SK-N-SH treated with all-trans-retinoic acid at 6 μM for 48 hours (cell line): ENCODE measurements at regions not wholly inside any gene's neighbourhood (a gene's known extent, or its start where the extent isn't known, plus 50 kb on each side); places are given as distances from the start of the nearest gene placed in this dataset.

Source experiments
- ATAC-seq: fragments of 200-7000 bp; cut with Tn5 transposase; 3 replicates; pipeline ENCODE4 v1.9.1; 2020; ENCODE audit warnings: mild to moderate bottlenecking, moderate library complexity
- ARNTL ChIP-seq: fragments of 450-650 bp; formaldehyde crosslinking; IDR thresholded peaks from 2 replicates; pipeline ENCODE4 v1.5.0; 2020; ENCODE audit warnings: low read depth, mild to moderate bottlenecking, moderate library complexity, borderline replicate concordance
- BACH2 ChIP-seq: fragments of 250-450 bp; sonication (Bioruptor Pico); IDR thresholded peaks from 2 replicates; pipeline ENCODE4 v1.9.0; 2021; ENCODE audit warnings: mild to moderate bottlenecking, borderline replicate concordance
- CSDC2 ChIP-seq: fragments of 250-450 bp; sonication (Bioruptor Pico); IDR thresholded peaks from 2 replicates; pipeline ENCODE4 v1.5.0; 2020; ENCODE audit warnings: mild to moderate bottlenecking, moderate library complexity
- ESRRG ChIP-seq: fragments of 250-450 bp; sonication (Bioruptor Pico); IDR thresholded peaks from 2 replicates; pipeline ENCODE4 v1.6.1; 2021; ENCODE audit warnings: mild to moderate bottlenecking
- GLIS3 ChIP-seq: fragments of 250-450 bp; sonication (Bioruptor Pico); IDR thresholded peaks from 2 replicates; pipeline ENCODE4 v1.5.0; 2020; ENCODE audit warnings: mild to moderate bottlenecking, moderate library complexity
- ISL1 ChIP-seq: fragments of 250-450 bp; sonication (Bioruptor Pico); IDR thresholded peaks from 2 replicates; pipeline ENCODE4 v2.1.2; 2022; ENCODE audit warnings: mild to moderate bottlenecking, moderate library complexity
- OSR1 ChIP-seq: fragments of 250-450 bp; sonication (Bioruptor Pico); IDR thresholded peaks from 2 replicates; pipeline ENCODE4 v1.8.0; 2022; ENCODE audit warnings: moderate library complexity, mild to moderate bottlenecking, inconsistent platforms
- PPARA ChIP-seq: fragments of 250-450 bp; sonication (Bioruptor Pico); IDR thresholded peaks from 2 replicates; pipeline ENCODE4 v1.5.0; 2020; ENCODE audit warnings: mild to moderate bottlenecking, borderline replicate concordance
- RARB ChIP-seq: fragments of 250-450 bp; sonication (Bioruptor Pico); IDR thresholded peaks from 2 replicates; pipeline ENCODE4 v1.8.0; 2021; ENCODE audit warnings: mild to moderate bottlenecking, moderate library complexity
- SNAI2 ChIP-seq: fragments of 250-450 bp; sonication (Bioruptor Pico); IDR thresholded peaks from 2 replicates; pipeline ENCODE4 v1.5.0; 2020; ENCODE audit warnings: mild to moderate bottlenecking, moderate library complexity
- TOX ChIP-seq: fragments of 250-450 bp; sonication (Bioruptor Pico); IDR thresholded peaks from 2 replicates; pipeline ENCODE4 v1.8.0; 2021; ENCODE audit warnings: mild to moderate bottlenecking, moderate library complexity, borderline replicate concordance
- ZC3H10 ChIP-seq: fragments of 250-450 bp; sonication (Bioruptor Pico); IDR thresholded peaks from 2 replicates; pipeline ENCODE4 v1.5.1; 2021; ENCODE audit warnings: mild to moderate bottlenecking, moderate library complexity
- ZFP3 ChIP-seq: fragments of 250-450 bp; sonication (Bioruptor Pico); IDR thresholded peaks from 2 replicates; pipeline ENCODE4 v1.5.0; 2020; ENCODE audit warnings: mild to moderate bottlenecking, moderate library complexity
- ZFP30 ChIP-seq: fragments of 450-650 bp; formaldehyde crosslinking; IDR thresholded peaks from 2 replicates; pipeline ENCODE4 v1.5.0; 2022; ENCODE audit warnings: mild to moderate bottlenecking, moderate library complexity
- ZNF565 ChIP-seq: fragments of 450-650 bp; formaldehyde crosslinking; conservative IDR thresholded peaks from 2 replicates; pipeline ENCODE4 v1.5.0; 2020; ENCODE audit warnings: low read depth, mild to moderate bottlenecking, moderate library complexity
- ZNF8 ChIP-seq: fragments of 450-650 bp; formaldehyde crosslinking; IDR thresholded peaks from 2 replicates; pipeline ENCODE4 v1.5.0; 2020; ENCODE audit warnings: mild to moderate bottlenecking, moderate library complexity
- TF ChIP-seq, protein P1 (sequence below): fragments of 250-450 bp; sonication (Bioruptor Pico); IDR thresholded peaks from 2 replicates; pipeline ENCODE4 v1.5.0; 2020; ENCODE audit warnings: mild to moderate bottlenecking, moderate library complexity
- TF ChIP-seq, protein P2 (sequence below): fragments of 250-450 bp; sonication (Bioruptor Pico); IDR thresholded peaks from 2 replicates; pipeline ENCODE4 v1.8.0; 2021; ENCODE audit warnings: low read depth, mild to moderate bottlenecking, moderate library complexity, borderline replicate concordance
- TF ChIP-seq, protein P3 (sequence below): fragments of 250-450 bp; sonication (Bioruptor Pico); IDR thresholded peaks from 2 replicates; pipeline ENCODE4 v1.5.1; 2021; ENCODE audit warnings: mild to moderate bottlenecking, moderate library complexity
- TF ChIP-seq, protein P4 (sequence below): fragments of 250-450 bp; sonication (Bioruptor Pico); IDR thresholded peaks from 2 replicates; pipeline ENCODE4 v1.5.1; 2020; ENCODE audit warnings: low read depth, mild to moderate bottlenecking, moderate library complexity

DNA sequence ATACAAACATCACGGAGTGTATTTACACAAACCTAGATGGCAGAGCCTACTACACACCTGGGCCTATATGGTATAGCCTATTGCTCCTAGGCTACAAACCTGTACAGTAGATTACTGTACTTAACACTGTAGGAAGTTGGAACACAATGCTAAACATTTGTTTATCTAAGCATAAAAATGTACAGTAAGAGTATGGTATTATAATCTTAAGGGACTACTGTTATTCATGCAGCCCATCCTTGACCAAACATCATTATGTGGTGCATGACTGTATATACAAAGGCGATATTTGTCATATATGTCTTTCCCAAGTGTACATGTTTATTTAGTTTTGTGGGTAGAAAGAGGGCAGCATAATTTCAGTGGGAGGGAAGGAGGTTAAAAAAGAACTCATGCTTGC is 177.7 kb upstream of the FSTL5 start:
- TF ChIP-seq, protein P1, sequence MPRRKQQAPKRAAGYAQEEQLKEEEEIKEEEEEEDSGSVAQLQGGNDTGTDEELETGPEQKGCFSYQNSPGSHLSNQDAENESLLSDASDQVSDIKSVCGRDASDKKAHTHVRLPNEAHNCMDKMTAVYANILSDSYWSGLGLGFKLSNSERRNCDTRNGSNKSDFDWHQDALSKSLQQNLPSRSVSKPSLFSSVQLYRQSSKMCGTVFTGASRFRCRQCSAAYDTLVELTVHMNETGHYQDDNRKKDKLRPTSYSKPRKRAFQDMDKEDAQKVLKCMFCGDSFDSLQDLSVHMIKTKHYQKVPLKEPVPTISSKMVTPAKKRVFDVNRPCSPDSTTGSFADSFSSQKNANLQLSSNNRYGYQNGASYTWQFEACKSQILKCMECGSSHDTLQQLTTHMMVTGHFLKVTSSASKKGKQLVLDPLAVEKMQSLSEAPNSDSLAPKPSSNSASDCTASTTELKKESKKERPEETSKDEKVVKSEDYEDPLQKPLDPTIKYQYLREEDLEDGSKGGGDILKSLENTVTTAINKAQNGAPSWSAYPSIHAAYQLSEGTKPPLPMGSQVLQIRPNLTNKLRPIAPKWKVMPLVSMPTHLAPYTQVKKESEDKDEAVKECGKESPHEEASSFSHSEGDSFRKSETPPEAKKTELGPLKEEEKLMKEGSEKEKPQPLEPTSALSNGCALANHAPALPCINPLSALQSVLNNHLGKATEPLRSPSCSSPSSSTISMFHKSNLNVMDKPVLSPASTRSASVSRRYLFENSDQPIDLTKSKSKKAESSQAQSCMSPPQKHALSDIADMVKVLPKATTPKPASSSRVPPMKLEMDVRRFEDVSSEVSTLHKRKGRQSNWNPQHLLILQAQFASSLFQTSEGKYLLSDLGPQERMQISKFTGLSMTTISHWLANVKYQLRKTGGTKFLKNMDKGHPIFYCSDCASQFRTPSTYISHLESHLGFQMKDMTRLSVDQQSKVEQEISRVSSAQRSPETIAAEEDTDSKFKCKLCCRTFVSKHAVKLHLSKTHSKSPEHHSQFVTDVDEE (CRISPR knock-in tag): no peak
- no peak for TF ChIP-seq SNAI2 (CRISPR knock-in tag)
- no peak for TF ChIP-seq TOX
- TF ChIP-seq ZNF8 (CRISPR knock-in tag): no peak
- no peak for TF ChIP-seq RARB (CRISPR knock-in tag)
- TF ChIP-seq CSDC2 (CRISPR knock-in tag): no peak
- no peak for TF ChIP-seq BACH2 (CRISPR knock-in tag)
- no peak for TF ChIP-seq ZNF565 (CRISPR knock-in tag)
- no peak for TF ChIP-seq OSR1 (CRISPR knock-in tag)
- TF ChIP-seq, protein P2, sequence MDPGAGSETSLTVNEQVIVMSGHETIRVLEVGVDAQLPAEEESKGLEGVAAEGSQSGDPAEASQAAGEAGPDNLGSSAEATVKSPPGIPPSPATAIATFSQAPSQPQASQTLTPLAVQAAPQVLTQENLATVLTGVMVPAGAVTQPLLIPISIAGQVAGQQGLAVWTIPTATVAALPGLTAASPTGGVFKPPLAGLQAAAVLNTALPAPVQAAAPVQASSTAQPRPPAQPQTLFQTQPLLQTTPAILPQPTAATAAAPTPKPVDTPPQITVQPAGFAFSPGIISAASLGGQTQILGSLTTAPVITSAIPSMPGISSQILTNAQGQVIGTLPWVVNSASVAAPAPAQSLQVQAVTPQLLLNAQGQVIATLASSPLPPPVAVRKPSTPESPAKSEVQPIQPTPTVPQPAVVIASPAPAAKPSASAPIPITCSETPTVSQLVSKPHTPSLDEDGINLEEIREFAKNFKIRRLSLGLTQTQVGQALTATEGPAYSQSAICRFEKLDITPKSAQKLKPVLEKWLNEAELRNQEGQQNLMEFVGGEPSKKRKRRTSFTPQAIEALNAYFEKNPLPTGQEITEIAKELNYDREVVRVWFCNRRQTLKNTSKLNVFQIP (CRISPR knock-in tag): no peak
- ATAC-seq: no peak

DNA sequence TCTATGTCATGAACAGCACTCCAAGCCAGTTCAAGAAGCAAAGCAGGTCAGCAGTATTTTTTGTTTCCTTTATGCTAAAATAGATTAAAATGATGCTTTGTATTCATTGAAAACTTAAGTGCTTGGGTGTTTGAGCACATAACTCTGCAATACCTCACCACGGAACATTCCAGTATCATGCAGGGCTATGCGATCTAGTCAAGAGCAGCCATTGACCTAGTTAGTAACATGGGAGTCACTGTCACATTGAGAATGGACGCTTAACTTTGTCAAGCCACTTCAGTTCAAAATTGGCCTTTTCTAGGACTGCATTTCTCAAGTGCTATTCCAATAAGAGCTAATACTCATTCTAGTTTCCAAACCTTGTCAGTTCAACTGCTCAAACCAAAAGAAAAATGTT is 160.1 kb upstream of the FSTL5 start:
- TF ChIP-seq RARB (CRISPR knock-in tag) (no peak), ESRRG (CRISPR knock-in tag) (no peak), ZC3H10 (no peak), ZFP30 (CRISPR knock-in tag) (no peak), ZNF8 (CRISPR knock-in tag) (no peak), GLIS3 (CRISPR knock-in tag) (no peak), PPARA (CRISPR knock-in tag) (no peak), CSDC2 (CRISPR knock-in tag) (no peak), ZNF565 (CRISPR knock-in tag) (no peak), ISL1 (CRISPR knock-in tag) (no peak)
- TF ChIP-seq, protein P1 (CRISPR knock-in tag): no peak
- TF ChIP-seq, protein P3, sequence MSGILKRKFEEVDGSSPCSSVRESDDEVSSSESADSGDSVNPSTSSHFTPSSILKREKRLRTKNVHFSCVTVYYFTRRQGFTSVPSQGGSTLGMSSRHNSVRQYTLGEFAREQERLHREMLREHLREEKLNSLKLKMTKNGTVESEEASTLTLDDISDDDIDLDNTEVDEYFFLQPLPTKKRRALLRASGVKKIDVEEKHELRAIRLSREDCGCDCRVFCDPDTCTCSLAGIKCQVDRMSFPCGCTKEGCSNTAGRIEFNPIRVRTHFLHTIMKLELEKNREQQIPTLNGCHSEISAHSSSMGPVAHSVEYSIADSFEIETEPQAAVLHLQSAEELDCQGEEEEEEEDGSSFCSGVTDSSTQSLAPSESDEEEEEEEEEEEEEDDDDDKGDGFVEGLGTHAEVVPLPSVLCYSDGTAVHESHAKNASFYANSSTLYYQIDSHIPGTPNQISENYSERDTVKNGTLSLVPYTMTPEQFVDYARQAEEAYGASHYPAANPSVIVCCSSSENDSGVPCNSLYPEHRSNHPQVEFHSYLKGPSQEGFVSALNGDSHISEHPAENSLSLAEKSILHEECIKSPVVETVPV: no peak
- TF ChIP-seq, protein P4, sequence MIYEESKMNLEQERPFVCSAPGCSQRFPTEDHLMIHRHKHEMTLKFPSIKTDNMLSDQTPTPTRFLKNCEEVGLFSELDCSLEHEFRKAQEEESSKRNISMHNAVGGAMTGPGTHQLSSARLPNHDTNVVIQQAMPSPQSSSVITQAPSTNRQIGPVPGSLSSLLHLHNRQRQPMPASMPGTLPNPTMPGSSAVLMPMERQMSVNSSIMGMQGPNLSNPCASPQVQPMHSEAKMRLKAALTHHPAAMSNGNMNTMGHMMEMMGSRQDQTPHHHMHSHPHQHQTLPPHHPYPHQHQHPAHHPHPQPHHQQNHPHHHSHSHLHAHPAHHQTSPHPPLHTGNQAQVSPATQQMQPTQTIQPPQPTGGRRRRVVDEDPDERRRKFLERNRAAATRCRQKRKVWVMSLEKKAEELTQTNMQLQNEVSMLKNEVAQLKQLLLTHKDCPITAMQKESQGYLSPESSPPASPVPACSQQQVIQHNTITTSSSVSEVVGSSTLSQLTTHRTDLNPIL (CRISPR knock-in tag): no peak
- TF ChIP-seq, protein P2 (CRISPR knock-in tag): no peak
- no peak for ATAC-seq

DNA sequence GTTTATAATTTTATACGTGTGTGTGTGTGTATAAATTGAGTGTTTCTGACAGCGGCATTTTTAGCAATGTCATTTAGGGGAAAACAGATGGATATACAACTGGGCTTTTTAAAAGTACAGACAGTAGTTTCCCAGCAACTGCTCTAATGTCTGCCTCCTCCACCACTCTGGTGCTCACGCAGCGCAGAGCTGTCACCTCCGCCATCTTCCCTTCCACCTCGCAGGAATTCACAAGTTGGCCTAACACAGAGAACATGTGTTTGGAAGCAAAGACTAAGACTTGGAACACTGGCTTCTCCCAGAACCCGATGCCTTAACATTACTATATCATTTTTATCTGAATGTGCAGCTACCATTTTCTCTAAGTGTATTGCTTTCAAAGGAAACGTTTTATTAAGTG is 158.3 kb upstream of the FSTL5 start:
- TF ChIP-seq ISL1 (CRISPR knock-in tag): no peak
- no peak for TF ChIP-seq ZFP3
- no peak for TF ChIP-seq TOX
- TF ChIP-seq, protein P3: no peak
- TF ChIP-seq ZNF8 (CRISPR knock-in tag): no peak
- no peak for TF ChIP-seq ARNTL
- no peak for TF ChIP-seq CSDC2 (CRISPR knock-in tag)
- TF ChIP-seq BACH2 (CRISPR knock-in tag): no peak
- TF ChIP-seq ZFP30 (CRISPR knock-in tag): no peak
- no peak for ATAC-seq
